GM20000 (cell line): ENCODE measurements at regions not wholly inside any gene's neighbourhood (a gene's known extent, or its start where the extent isn't known, plus 50 kb on each side); places are given as distances from the start of the nearest gene placed in this dataset.

Source experiments
- DNase-seq: peaks from one replicate; pipeline ENCODE4 v3.0.0; 2012; ENCODE audit warnings: low spot score
- TF ChIP-seq, protein P1 (sequence below): IDR thresholded peaks from 2 replicates; pipeline ENCODE4 v1.5.1; 2012; ENCODE audit warnings: mild to moderate bottlenecking, control low read depth; ENCODE audit errors: extremely low read depth, missing control alignments

DNA sequence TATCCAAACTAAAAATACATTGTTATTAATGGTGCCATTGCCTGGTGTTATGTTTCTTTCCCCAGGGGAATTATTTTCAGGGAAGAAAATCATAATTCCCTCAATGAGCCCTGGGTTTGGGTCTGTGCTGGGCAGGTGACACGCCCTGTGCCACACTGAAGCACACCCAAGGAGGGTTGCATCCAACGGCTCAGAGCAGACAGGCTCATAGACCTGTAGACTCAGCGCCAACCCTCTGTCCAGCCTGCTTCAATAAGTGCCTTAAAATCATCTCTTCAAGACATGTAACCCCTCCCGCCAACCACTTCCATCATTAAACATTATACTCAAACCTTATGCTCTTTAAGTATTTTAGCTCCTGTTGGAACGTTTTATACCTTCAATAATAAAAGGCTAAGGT, 225.3 kb upstream of the CDH4 start:
- no peak for DNase-seq
- TF ChIP-seq, protein P1, sequence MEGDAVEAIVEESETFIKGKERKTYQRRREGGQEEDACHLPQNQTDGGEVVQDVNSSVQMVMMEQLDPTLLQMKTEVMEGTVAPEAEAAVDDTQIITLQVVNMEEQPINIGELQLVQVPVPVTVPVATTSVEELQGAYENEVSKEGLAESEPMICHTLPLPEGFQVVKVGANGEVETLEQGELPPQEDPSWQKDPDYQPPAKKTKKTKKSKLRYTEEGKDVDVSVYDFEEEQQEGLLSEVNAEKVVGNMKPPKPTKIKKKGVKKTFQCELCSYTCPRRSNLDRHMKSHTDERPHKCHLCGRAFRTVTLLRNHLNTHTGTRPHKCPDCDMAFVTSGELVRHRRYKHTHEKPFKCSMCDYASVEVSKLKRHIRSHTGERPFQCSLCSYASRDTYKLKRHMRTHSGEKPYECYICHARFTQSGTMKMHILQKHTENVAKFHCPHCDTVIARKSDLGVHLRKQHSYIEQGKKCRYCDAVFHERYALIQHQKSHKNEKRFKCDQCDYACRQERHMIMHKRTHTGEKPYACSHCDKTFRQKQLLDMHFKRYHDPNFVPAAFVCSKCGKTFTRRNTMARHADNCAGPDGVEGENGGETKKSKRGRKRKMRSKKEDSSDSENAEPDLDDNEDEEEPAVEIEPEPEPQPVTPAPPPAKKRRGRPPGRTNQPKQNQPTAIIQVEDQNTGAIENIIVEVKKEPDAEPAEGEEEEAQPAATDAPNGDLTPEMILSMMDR, result no peak

DNA sequence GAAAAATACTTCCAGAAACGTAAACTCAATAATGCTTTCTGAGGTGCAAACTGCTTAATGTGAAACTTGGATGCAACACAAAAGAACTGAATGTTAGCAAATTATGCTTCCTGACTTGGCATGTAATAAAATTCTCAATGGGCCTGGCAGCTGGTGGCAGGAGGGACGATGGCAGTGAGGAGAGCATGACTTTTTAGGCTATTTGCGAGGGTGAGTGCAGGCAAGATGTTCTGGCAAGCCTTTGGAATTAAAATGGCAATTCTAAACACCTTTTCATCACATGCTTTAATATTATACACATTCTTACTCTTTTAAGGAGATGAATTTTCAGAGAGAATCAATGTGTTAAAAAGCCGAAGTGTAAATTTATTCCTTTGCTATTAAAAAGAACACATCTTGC, 224.8 kb upstream of the CDH4 start:
- TF ChIP-seq, protein P1, result no peak
- no peak for DNase-seq

DNA sequence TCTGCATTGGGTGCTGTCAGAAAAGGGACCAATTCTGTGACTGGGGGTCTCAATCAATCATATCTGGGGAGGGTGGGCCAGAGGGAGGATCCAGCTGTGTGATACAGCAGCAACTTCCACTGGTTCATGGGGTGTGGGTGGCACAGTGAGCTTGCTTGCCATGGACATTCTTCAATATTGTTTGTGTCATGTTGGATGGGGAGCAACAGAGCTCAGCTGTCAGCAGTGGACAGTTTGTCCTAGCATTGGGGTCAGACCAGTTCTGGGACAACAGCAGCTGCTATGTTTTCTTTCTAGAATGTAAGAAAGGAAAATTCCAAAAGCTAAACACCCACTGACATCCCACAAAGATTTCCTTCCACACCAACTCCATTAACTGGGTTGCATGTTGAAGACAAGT, 221.9 kb upstream of the CDH4 start:
- TF ChIP-seq, protein P1, result no peak
- no peak for DNase-seq

DNA sequence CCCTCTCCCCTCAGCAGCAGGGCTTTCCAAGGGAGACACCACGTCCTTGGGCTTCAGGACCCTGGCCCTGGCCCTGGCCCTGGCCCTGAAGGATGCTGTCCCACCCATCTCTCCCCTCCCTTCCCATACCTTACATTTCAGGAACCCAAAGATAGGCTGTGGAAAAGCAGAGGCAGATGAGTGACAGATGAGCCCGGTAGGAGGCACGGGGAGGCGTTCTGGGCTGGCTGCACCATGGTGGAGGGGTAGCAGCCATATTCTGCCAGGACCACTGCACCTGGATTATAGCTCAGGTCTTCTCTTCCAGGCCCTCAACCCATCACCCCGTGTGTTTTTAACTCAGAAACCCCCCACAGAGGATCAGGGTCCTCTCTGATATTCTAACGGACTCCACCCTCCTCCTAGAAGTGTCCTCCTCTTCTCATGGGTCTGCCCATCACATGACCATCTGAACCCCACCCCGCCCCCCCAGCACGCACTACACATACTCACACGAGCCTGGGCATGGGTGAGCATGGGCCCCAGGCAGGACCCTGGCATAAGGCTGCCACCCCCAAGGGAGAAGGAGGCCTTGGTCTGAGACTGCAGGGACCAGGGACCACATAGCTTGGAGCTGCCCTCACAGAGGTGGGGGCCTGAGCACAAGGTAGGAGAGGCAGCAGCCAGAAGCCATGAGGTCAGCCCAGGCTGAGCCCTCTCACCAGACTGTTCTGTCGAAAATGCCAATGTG, 220.8 kb upstream of the CDH4 start:
- TF ChIP-seq, protein P1, result no peak
- no peak for DNase-seq

DNA sequence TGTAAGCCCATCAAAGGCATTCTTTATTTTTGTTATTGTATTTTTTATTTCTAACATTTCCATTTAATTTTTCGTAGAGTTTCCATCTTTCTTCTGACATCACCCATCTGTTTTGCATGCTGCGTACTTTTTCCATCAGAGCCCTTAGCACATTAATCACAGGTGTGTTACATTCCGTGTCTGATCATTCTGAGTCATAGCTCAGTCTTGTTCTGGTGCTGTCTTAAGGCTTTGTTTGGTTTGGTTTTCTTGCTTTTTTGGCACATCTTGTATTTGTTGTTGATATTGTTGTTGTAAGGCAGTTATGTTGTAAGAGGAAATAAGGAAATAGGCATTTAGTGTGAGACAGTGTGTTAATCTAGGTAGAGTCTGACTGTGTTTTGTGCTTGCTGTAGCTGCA, 214.6 kb upstream of the CDH4 start:
- no peak for DNase-seq
- TF ChIP-seq, protein P1, result no peak

DNA sequence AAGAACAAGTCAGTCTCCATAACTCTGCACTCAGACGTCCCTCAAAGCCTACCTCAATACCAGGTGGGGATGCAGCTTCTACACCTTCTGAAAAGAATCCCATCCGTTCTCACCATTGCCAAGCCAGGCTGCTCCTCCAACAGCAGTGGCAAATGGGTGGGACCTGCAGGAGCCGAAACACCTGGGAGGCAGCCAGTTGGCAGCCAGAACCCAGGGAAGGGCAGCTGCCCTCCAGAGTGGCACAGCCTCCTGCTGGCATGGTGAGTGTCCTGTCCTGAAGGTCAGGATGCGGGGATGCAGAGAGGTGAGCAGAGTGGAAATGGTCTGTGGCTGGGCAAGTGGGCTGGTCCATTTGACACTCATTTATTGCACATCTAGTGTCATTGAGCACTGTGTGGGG, 210.6 kb upstream of the CDH4 start:
- no peak for DNase-seq
- TF ChIP-seq, protein P1, result no peak

DNA sequence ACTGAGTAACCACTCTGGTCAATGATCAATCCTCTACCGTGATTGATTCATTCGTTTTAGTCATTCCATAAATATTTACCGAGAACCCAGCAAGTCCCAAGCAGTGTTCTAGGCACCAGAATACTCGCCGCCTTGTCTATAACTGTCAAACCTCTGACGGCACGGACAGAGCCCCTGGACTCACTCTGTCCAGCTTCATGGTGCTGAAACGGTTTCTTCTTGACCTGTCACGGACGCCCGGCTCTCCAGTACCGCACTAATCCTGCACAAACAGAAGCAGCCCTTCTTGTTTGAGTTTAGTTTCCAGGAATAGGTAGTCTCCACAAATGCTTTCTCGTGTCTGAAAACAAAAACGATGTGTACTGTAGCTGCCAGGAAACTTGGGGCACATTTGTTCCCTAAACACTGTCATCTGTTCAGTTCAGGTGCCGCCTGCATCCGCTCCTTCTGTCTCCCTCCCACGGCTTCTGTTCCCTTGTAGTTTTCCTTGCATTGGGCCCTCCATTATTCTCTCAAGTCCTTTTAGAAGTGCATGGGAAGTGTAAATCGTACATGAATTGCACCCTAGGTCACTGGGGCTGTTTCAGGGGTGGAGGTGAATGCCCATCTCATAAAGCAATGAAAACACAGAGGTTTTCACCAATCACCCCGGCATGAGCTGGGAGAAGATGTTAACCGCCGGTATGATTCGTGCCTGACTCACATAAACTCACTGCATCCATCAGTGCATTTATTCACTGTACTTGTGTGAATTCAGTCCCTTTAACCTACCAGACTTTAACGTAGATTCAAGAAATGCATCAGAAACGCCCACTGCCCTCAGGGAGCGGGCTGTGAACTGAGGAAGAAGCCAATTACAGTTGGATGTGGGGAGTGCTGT, 209.3 kb upstream of the CDH4 start:
- TF ChIP-seq, protein P1, result no peak
- DNase-seq, result no peak
